ENCODE measurements at regions not wholly inside any gene's neighbourhood (a gene's known extent, or its start where the extent isn't known, plus 50 kb on each side); places are given as distances from the start of the nearest gene placed in this dataset.

GRCh38 chr12:83954956-83955601, 957.5 kb downstream of the SLC6A15 start:
- TF ChIP-seq HEYL (CRISPR knock-in tag; IDR thresholded peaks at IDR 0.05) (no peak), CTCF (IDR thresholded peaks at IDR 0.05) (0 out of 3 replicates have a peak, but pooled peaks have one; percentile 20), KDM1A (IDR thresholded peaks at IDR 0.05; ENCODE audit: low read depth) (no peak), RARB (CRISPR knock-in tag; IDR thresholded peaks at IDR 0.05) (no peak), HDAC2 (IDR thresholded peaks at IDR 0.05) (no peak)

Data from A549 (cell line).